Ishikawa (cell line): ENCODE measurements at regions not wholly inside any gene's neighbourhood (a gene's known extent, or its start where the extent isn't known, plus 50 kb on each side); places are given as distances from the start of the nearest gene placed in this dataset.

Source experiments
- CEBPB ChIP-seq: IDR thresholded peaks from 2 replicates; pipeline ENCODE4 v1.6.1; 2012
- CREB1 ChIP-seq: IDR thresholded peaks from 2 replicates; pipeline ENCODE4 v1.6.1; 2012; ENCODE audit warnings: low read depth
- EGR1 ChIP-seq: IDR thresholded peaks from 2 replicates; pipeline ENCODE4 v1.6.1; 2012
- EP300 ChIP-seq: IDR thresholded peaks from 2 replicates; pipeline ENCODE4 v1.6.1; 2012; ENCODE audit warnings: borderline replicate concordance
- FOXM1 ChIP-seq: IDR thresholded peaks from 2 replicates; pipeline ENCODE4 v1.6.1; 2012; ENCODE audit warnings: low read depth, borderline replicate concordance
- NFIC ChIP-seq: IDR thresholded peaks from 2 replicates; pipeline ENCODE4 v1.6.1; 2012
- RAD21 ChIP-seq: IDR thresholded peaks from 2 replicates; pipeline ENCODE4 v1.6.1; 2012; ENCODE audit warnings: low read depth
- TAF1 ChIP-seq: IDR thresholded peaks from 2 replicates; pipeline ENCODE4 v1.6.1; 2012; ENCODE audit warnings: low read depth, mild to moderate bottlenecking
- TCF12 ChIP-seq: IDR thresholded peaks from 2 replicates; pipeline ENCODE4 v1.6.1; 2012; ENCODE audit warnings: low read depth
- TEAD4 ChIP-seq: IDR thresholded peaks from 2 replicates; pipeline ENCODE4 v1.6.1; 2012
- YY1 ChIP-seq: IDR thresholded peaks from 2 replicates; pipeline ENCODE4 v1.6.1; 2012; ENCODE audit warnings: low read depth
- ZBTB7A ChIP-seq: IDR thresholded peaks from 2 replicates; pipeline ENCODE4 v1.6.1; 2012; ENCODE audit warnings: low read depth
- TF ChIP-seq, protein P1 (sequence below): IDR thresholded peaks from 2 replicates; pipeline ENCODE4 v1.6.1; 2012
- TF ChIP-seq, protein P2 (sequence below): IDR thresholded peaks from 2 replicates; pipeline ENCODE4 v1.6.1; 2012
- TF ChIP-seq, protein P3 (sequence below): IDR thresholded peaks from 2 replicates; pipeline ENCODE4 v1.6.1; 2012; ENCODE audit warnings: low read depth, mild to moderate bottlenecking

DNA sequence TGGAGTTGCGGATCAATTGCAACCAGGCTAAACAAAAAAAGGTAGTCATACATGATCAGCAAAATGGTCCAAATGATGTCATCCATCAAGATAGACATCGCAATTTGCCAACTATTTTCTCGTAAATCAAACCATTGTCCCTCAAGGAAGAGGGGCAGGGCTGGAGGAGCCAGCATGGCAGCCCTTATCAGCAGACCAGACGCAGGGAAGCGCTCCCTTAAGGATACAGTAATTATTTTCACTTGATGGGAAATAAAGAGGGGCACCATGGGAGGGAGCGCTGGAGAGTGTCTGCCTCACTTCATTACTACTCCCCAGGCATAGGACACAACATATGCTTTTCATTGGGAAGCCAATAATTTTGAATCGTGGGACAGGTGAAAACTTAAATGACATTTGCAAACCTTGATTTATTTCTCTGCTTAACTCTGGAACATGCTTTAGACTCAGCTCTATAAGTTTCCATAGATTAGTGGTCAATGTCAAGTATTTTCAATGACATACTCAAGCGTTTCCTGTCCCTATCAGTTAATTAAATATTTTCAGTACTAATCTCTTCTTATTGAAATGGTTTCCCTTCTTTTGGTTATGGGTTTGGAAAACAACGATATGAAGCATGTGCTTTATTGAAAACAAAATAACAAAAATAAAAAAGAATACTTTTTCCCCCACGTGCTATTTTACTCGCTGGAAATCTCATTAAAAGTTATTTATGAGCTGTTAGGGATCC lies 202.4 kb upstream of the HABP2 start:
- TF ChIP-seq, protein P1, sequence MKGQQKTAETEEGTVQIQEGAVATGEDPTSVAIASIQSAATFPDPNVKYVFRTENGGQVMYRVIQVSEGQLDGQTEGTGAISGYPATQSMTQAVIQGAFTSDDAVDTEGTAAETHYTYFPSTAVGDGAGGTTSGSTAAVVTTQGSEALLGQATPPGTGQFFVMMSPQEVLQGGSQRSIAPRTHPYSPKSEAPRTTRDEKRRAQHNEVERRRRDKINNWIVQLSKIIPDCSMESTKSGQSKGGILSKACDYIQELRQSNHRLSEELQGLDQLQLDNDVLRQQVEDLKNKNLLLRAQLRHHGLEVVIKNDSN = no peak
- no peak for TF ChIP-seq EP300
- no peak for TF ChIP-seq TEAD4
- no peak for TF ChIP-seq RAD21
- no peak for TF ChIP-seq ZBTB7A
- TF ChIP-seq, protein P2, sequence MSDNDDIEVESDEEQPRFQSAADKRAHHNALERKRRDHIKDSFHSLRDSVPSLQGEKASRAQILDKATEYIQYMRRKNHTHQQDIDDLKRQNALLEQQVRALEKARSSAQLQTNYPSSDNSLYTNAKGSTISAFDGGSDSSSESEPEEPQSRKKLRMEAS = no peak
- no peak for TF ChIP-seq FOXM1
- TF ChIP-seq TAF1 = no peak
- TF ChIP-seq EGR1 = no peak
- no peak for TF ChIP-seq NFIC

DNA sequence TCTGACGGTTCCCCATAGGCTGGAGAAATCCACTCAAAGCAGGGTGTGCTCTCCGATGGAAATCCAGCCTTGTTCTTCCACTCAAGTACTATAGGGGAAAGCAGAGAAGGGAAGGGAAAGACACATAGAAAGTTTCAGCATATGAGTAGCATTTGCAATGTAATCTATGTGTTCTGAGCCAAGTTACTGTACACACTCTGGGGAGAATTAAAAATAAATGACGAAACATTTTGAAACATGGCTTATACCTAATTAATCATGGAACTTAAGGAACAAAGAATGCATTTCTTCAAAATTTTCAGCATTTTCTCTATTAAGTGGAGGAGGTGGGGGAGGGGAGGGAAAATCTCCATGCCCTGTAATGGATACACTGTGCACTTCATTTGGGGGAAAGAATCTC lies 198.1 kb upstream of the HABP2 start:
- TF ChIP-seq CEBPB = no peak

DNA sequence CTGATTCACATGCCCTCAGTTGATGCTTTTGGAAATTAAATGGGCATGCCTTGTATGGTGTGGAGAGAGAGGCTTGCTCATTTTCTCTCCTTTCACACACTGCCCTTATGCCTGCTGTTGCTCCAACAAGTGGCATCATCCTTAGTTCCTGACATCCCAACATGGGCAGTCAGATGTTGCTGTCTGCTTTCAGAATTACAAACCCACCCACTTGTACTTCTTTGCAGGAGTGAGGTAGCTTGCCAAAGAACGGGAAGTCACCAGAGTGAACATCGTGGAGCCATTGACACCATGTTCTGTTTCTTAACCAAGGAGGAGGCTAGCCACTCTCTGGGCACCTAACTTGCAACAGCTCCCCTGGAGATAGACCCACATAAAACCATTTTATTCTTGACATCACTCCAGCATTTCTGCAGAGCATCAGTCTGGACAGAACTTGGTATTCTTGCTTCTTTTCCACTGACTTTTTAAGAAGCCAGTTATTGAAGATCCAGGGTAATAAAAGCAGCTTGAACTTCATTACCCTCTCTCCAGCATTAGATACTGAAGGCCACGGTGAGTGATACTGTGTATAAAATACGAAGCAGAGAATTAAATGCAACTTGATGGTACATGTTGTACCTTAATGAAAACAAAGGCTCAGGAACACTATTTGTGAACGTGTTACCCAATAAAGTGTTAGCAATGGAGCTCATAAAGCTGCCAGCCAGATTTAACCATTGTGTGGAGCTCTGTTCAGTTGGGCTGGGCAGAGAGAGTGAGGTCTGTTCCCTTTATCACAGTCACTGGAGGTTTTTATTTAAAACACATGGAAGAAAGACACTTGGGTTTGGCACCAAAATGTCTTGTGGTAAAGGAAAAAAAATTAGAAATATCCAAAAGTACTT lies 195.8 kb upstream of the HABP2 start:
- no peak for TF ChIP-seq CEBPB
- no peak for TF ChIP-seq EP300
- TF ChIP-seq, protein P2 = no peak
- TF ChIP-seq, protein P3, sequence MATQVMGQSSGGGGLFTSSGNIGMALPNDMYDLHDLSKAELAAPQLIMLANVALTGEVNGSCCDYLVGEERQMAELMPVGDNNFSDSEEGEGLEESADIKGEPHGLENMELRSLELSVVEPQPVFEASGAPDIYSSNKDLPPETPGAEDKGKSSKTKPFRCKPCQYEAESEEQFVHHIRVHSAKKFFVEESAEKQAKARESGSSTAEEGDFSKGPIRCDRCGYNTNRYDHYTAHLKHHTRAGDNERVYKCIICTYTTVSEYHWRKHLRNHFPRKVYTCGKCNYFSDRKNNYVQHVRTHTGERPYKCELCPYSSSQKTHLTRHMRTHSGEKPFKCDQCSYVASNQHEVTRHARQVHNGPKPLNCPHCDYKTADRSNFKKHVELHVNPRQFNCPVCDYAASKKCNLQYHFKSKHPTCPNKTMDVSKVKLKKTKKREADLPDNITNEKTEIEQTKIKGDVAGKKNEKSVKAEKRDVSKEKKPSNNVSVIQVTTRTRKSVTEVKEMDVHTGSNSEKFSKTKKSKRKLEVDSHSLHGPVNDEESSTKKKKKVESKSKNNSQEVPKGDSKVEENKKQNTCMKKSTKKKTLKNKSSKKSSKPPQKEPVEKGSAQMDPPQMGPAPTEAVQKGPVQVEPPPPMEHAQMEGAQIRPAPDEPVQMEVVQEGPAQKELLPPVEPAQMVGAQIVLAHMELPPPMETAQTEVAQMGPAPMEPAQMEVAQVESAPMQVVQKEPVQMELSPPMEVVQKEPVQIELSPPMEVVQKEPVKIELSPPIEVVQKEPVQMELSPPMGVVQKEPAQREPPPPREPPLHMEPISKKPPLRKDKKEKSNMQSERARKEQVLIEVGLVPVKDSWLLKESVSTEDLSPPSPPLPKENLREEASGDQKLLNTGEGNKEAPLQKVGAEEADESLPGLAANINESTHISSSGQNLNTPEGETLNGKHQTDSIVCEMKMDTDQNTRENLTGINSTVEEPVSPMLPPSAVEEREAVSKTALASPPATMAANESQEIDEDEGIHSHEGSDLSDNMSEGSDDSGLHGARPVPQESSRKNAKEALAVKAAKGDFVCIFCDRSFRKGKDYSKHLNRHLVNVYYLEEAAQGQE = no peak
- TF ChIP-seq CREB1 = no peak
- no peak for TF ChIP-seq RAD21
- no peak for TF ChIP-seq YY1
- no peak for TF ChIP-seq EGR1

DNA sequence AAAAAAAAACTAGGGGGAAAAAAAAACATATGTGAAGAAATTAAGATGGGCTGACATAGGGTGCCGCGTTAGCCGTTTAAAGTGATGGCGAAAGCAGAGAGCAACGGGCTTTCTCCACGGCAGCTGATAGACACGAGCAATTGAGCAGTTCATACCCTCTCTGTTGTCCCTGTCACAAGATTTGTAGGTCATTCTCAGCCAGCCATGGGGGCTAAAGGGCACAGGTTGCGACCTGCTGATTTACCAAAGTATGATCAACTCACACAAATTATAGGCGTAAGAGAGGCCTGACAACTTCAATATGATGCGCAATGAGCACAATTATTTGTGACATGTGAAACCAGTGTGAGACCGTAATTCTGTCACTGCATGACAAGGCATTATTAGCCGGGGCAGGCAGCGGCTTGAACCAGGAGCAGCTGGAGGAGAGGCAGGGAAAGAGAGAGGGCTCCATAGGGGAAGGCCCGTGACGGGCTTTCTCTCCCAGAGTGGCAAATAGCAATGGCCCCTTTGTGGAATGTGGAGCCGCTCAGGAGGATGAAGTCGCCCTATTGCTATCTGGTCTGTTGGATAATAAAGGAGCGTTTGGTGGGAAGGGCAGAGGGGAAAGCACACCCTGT lies 195.1 kb upstream of the HABP2 start:
- TF ChIP-seq YY1 (no peak), TEAD4 (no peak), CEBPB (no peak), CREB1 (no peak), FOXM1 (no peak), TCF12 (no peak), NFIC (no peak), EGR1 (no peak), TAF1 (no peak), EP300 (no peak), RAD21 (no peak), ZBTB7A (no peak)
- TF ChIP-seq, protein P2 = no peak
- TF ChIP-seq, protein P3 = no peak
- TF ChIP-seq, protein P1 = no peak

DNA sequence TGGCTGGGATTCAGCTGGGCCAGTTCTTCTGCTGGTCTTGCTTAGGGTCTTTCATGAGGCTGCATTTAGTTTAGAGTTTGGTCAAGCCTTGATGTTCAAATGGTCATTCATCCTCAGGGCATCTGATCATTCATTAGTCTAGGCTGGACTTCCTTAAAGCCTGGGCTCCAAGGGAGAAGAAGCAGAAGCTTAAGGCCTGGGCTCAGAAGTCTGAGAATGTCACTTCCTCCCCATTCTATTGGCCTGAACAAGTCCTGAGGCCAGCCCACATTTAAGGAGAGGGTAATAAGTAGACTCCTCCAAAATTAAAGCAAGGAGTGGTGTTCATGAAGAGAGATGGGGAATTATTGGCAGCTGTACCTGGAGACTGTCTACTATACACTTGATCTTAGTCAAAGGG lies 193.2 kb upstream of the HABP2 start:
- TF ChIP-seq EGR1 (no peak), TCF12 (no peak), YY1 (no peak), ZBTB7A (no peak), TAF1 (no peak), FOXM1 (no peak), RAD21 (no peak), CREB1 (no peak), TEAD4 (no peak), CEBPB (no peak), EP300 (no peak)
- TF ChIP-seq, protein P2 = no peak
